ENCODE measurements at regions not wholly inside any gene's neighbourhood (a gene's known extent, or its start where the extent isn't known, plus 50 kb on each side); places are given as distances from the start of the nearest gene placed in this dataset.

GRCh38 chr15:70504988-70505387, 258.4 kb downstream of the UACA start:
- no peak for TF ChIP-seq POLR2A (IDR thresholded peaks at IDR 0.05)
- no peak for TF ChIP-seq CTCF (IDR thresholded peaks at IDR 0.05)
